GM12872 (cell line): ENCODE measurements at regions not wholly inside any gene's neighbourhood (a gene's known extent, or its start where the extent isn't known, plus 50 kb on each side); places are given as distances from the start of the nearest gene placed in this dataset.

ENCODE experiments used
- TF ChIP-seq, protein P1 (sequence below): IDR thresholded peaks from 3 replicates; pipeline ENCODE4 v1.5.1; 2011; ENCODE audit warnings: low read depth, mild to moderate bottlenecking, low read length, moderate library complexity; ENCODE audit not compliant: insufficient read depth

- TF ChIP-seq, protein P1, sequence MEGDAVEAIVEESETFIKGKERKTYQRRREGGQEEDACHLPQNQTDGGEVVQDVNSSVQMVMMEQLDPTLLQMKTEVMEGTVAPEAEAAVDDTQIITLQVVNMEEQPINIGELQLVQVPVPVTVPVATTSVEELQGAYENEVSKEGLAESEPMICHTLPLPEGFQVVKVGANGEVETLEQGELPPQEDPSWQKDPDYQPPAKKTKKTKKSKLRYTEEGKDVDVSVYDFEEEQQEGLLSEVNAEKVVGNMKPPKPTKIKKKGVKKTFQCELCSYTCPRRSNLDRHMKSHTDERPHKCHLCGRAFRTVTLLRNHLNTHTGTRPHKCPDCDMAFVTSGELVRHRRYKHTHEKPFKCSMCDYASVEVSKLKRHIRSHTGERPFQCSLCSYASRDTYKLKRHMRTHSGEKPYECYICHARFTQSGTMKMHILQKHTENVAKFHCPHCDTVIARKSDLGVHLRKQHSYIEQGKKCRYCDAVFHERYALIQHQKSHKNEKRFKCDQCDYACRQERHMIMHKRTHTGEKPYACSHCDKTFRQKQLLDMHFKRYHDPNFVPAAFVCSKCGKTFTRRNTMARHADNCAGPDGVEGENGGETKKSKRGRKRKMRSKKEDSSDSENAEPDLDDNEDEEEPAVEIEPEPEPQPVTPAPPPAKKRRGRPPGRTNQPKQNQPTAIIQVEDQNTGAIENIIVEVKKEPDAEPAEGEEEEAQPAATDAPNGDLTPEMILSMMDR = no peak
Observed at GRCh38 chr22:49113758-49114157, 713.9 kb downstream of the BRD1 start.

DNA sequence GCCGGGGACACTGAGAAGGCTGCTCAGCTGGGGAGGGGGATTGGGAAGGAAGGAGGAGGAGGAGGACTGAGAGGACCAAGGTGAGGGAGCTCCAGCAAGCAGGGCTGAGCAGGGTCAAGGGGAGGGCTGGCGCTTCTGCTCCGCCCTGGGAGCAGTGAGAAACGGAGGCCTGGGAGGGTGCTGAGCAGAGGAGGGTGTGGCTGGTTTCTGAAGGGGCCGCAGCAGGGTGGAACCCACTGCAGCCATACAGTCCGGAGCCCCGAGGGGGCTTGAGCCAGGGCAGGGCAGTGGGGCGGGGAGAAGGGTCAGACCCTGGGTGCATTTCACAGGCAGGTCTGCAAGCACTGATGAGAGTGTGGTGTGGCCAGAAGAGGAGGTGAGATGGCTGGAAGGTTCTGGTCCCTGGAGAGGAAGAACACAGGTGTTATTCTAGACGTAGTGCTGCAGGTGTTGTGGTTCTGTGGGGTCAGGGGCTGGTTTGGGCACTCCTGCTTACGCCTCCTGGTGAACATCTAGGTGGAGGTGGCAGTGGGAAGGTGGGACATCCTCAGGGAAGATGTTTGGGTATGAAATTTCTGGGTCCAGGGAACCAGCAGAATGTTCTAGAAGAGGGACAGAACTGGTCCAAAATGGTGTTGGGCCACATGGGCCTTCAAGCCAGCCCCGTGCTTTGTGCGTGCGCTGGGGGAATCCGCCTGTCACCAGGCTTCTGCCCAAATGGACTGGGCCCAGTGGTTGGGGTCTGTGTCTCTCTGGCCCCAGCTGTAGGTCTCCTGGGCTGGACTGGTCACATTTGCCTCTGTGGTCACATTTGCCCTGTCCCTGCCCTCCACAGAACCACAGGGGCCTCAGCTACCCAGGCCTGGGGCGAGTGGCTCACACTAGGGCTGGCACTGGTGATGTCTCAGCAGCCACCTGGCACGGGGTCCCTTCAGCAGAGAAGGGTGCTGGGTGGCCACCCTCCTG lies 714.7 kb downstream of the BRD1 start:
- TF ChIP-seq, protein P1 = no peak

DNA sequence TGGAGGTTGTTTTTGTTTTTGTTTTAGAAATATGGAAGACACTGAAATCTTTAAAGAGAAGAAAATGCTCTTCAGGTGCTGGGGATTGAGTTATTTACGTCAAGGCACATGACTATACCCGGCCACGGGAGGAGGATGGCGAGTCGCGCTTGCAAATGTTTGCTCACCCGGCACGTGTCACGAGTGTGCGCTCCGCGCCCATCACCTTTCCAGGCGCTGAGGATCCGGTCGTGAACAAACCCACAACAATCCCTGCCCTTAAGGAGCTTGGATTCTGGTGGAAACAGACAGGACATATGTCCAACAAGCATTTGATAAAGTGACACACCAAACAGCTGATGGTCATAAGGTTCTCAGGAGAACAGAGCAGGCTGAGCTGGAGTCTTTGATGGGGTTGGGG lies 715.5 kb downstream of the BRD1 start:
- TF ChIP-seq, protein P1 = no peak

- TF ChIP-seq, protein P1 = no peak
Observed at GRCh38 chr22:49111085-49111484, 716.6 kb downstream of the BRD1 start.

GRCh38 chr22:49108636-49109315 lies 718.9 kb downstream of the BRD1 start:
- TF ChIP-seq, protein P1 = no peak

GRCh38 chr22:49107961-49108530 lies 719.6 kb downstream of the BRD1 start:
- TF ChIP-seq, protein P1 = no peak

- TF ChIP-seq, protein P1 = no peak
Observed at GRCh38 chr22:49107561-49107960, 720.1 kb downstream of the BRD1 start.
